ENCODE measurements at regions not wholly inside any gene's neighbourhood (a gene's known extent, or its start where the extent isn't known, plus 50 kb on each side); places are given as distances from the start of the nearest gene placed in this dataset.

DNA sequence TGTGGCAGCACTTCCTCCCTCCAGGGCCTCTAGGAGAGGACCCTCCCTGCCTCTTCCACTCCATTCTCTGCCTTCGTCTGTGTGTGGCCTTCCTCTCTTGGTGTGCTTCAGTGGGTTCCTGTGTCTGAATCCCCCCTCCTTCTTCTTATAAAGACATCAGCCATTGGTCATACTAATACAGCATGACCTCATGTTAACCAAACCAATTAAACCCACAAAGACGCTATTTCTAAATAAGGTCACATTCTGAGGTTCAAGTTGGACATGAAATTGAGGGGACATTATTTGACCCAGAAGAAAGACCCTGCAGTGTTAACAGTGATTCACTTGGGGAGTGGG, 398.6 kb downstream of the SHANK2 start:
- DNase-seq (ENCODE audit: low read depth), result no peak
- H3K4me3 ChIP-seq (ENCODE audit: low read depth, low read length), result no peak overlapping the region

DNA sequence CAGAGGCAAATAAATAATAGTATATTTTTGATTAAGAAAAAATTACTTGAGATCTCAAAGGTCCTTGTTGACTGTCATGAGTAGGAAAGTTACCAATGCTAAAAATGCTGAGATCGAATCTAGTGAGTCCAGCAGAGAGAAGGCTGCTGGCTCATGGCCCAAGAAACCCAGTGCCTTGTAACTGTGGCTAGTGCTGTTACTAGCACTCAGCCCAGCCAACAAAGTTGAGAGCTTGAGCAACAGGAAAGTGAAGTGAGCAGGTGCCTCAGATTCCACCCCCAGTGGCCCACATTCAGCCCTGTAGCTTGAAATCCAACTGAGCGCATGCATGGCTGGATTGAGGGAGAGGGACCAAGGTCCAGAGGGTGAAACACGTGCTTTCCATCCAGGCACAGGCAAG, 398.2 kb downstream of the SHANK2 start:
- H3K4me3 ChIP-seq (ENCODE audit: low read depth, low read length), result no peak overlapping the region
- DNase-seq (ENCODE audit: low read depth), result no peak

DNA sequence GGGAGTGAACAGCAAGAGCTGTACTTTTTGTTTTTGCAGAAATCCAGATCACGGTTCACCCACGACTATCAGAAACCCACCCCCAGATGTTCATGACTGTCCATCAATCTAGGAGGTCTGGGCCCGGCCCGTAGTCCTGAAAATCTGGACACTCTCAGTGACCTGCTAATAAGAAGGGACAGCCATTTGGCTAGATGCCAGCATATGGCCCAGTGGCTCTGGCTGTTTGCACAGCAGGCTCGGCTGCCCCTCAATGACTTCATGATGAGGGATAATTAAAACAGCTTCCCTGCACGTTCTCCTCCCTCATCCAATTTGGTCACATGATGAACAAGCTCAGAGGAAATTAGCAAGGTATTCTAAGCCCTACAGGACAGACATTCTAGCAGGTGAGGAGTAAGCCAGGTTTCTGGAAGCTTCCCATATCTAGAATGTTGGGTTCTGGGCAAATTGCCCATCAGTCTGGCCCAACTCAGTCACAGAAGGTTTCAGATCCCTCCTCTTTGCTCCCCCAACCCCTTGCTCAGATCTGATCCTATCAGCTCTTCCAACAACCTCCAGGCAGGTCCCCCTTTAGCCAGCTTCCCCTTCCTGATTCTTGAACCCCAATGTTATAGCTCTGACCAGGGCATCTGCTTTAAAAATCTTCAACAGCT, 397.3 kb downstream of the SHANK2 start:
- no peak overlapping the region for H3K4me3 ChIP-seq (ENCODE audit: low read depth, low read length)
- no peak for DNase-seq (ENCODE audit: low read depth)

DNA sequence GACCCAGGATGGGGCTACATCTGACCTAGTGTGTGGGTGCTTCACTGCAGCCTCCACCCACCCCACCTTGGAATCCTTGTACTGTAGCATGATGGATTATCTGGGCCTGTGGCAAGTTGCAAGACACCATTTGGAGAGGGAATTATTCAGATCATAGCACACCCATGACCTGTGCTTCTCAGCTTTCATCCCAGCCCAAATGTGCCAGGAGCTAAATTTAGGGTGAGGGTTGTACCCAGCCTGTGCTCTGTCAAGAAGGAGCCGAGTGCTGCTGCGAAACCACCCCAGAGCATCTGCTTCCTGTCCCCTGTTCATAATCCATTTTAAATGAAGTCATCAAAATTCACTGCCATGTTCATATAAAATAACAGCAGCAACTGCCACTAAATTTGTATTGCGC, 394.5 kb downstream of the SHANK2 start:
- DNase-seq (ENCODE audit: low read depth), result no peak
- no peak overlapping the region for H3K4me3 ChIP-seq (ENCODE audit: low read depth, low read length)

DNA sequence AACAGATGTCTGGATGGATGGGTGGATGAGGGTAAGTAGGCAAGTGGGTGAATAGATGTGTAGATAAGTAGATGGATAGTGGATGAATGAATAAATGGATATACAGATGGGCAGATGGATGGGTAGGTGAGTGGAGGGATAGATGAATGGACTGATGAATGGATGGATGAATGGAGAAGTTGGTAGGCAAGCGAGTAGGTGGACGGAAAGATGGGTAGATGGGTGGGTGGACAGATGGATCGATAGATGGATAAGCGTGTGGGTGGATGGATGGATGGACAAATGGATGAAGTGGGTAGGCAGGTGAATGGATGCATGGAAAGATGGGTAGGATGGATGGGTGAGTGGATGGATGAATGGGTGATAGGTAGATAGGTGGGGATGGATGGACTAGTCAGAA, 393.2 kb downstream of the SHANK2 start:
- DNase-seq (ENCODE audit: low read depth), result no peak
- no peak overlapping the region for H3K4me3 ChIP-seq (ENCODE audit: low read depth, low read length)

DNA sequence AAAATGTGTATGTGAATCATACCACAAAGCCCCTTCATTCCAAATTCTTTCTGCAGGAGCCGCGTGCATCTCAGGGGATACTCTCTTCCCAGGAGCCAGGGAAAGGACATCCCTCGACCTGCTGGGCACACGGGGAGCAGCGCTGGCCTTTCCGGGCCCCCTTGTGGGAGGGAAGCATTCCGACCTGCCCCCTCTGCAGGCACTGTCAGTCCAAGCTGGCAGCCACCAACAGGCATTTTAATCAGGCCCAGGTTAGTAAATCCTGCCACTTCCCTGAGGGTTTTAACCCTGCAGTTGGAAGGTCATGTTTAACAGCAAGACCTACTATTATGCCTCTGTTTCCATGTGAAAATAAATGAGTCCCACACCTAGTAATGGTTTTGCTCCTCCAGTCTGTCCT, 391.5 kb downstream of the SHANK2 start:
- DNase-seq (ENCODE audit: low read depth), result no peak
- H3K4me3 ChIP-seq (ENCODE audit: low read depth, low read length), result no peak overlapping the region

DNA sequence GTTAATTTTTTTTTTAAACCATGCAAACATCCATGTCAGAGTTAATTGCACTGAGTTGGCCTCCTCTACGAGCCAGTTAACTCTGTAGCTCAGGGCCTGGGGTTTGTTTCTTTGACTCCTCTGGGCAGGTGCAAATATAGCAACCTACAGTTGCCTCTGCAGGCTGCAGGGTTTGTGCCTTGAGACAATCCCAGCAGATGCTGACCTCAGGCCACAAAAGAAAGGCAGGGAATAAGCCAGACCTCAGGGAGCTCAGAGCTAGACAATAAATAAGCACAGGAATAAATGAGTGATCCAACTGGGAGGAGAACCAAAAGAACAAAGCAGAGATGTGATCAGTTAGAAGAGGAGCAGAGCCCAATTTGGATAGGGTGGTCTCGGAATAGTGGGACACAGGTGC, 390.8 kb downstream of the SHANK2 start:
- no peak for DNase-seq (ENCODE audit: low read depth)
- H3K4me3 ChIP-seq (ENCODE audit: low read depth, low read length), result no peak overlapping the region

DNA sequence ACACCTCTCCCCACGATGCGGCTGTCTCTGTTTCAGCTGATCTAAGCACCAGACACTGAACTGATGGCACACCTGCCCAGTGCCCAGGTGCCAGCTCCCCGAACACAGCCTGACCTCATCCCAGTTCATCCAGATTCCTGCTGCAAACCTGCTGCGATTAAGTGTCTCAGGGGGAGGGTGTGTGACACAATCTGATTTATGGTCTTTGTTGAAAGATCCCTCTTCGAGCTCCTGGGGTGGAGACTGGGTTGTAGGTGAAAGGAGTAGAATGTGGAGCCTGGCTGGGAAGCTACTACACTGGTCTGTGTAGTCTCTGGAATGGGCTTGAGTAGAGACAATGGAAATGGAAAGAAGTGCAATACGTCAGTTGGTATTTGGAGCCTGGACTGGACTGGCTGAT, 390.3 kb downstream of the SHANK2 start:
- no peak overlapping the region for H3K4me3 ChIP-seq (ENCODE audit: low read depth, low read length)
- DNase-seq (ENCODE audit: low read depth), result no peak

DNA sequence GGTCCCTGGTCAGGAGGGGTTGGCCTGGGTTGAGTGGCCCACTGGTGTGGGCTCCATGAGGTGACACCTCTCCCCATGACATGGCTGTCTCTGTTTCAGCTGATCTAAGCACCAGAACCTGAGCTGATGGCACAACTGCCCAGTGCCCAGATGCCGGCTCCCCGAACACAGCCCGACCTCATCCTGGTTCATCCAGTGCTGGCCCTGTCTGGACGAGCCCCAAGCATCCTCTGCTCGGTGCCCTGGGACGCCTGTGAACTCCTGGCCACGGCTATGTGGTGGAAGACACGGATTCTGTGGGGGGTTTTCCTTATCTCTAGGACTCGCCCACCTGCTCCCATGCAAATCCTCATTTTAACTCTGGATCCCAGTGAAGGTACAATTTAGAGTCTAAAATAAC, 389.2 kb downstream of the SHANK2 start:
- H3K4me3 ChIP-seq (ENCODE audit: low read depth, low read length), result no peak overlapping the region
- no peak for DNase-seq (ENCODE audit: low read depth)

DNA sequence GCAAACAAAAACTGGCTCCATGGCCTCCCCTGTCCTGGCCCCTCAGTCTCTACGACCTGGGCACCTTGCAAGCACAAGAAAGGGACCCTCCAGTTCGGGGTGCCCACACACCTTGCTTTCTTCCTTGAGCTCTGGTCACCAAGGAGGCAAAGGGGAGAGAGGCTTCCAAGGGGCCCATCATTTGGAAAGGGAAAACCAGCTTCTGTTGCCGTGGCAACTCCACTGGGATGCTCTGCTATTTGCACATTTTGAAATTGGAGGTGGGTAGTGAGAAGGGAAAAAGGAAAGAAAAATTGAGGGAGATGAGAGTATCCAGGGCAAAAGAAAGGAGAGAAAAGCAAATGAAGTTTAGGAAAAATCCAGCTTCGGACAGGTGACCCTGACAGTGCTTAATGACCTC, 388.4 kb downstream of the SHANK2 start:
- H3K4me3 ChIP-seq (ENCODE audit: low read depth, low read length), result no peak overlapping the region

DNA sequence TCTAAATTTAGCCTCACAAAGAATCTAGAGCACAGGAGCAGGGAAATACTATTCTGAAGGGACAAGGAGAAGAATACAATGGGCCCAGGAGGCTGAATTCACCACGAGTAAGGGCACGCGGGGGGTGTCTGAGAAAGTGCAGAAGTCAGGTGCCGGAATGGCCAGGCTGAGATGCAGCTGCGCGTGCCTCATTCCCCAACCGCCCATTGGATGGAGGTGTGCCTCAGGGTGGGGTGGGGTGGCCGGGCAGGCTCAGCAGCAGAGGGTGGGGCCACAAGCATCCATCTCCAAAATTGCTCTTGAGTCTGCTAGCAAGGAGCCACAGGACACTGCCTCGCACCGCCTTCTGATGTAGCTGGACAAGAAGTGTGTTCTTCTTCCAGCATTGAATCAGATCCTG, 387.0 kb downstream of the SHANK2 start:
- H3K4me3 ChIP-seq (ENCODE audit: low read depth, low read length), result no peak overlapping the region
- DNase-seq (ENCODE audit: low read depth), result no peak

More for the DNA sequence above, 388.4 kb downstream of the SHANK2 start:
- no peak for DNase-seq (ENCODE audit: low read depth)

DNA sequence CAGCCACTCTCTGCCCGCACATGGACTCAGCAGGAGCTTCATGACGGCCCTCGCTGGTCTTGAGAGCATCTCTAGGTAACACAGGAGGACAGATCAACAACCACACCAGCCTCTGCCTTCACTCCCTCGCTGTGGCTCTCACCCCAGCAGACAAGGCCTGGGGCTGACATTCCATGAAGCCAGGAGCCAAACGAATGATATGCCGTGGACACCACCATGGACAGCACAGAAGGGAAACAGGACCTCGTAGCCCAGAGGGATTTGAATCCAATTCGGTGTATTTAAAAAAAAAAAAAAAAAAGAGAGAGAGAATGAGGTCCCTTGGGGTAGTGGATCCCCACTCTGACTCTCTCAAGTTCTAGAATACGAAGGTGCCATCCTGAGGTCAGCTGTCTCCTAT, 385.5 kb downstream of the SHANK2 start:
- DNase-seq (ENCODE audit: low read depth), result no peak
- no peak overlapping the region for H3K4me3 ChIP-seq (ENCODE audit: low read depth, low read length)

DNA sequence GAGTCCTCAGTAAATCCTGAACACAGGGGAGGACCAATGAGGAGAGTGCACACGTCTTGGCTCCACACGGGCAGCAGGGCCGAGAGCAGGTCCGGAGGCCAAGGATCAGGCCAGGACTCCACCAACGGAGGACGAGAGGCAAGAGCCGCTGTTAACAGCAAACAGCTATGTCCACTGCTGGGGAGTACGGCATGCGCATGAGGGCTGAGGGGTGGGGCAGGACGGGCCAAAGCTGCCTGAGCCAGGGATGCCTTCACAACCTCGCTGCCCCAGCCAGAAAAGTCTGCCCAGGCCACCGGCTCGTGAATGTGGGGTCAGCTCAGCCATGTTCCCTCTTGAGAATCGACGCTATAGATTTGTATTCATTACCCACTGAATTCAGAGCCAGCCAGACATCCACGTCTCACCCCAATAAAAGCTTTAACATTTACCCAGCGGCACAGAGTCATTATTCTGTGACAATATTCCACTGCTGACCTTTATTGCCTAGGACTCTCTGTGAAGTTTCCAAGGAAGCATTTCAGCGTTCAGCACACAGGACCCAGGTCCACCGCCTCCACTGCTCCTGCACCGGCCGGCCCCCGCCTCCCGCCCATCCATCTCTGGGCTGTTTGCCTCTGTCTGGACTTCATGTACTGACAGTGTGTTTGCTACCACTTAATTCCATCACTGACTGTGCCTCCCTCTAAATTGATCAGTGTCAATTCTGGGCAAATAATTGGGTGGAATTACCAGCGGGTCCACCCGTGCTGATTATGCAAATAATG, 384.9 kb downstream of the SHANK2 start:
- DNase-seq (ENCODE audit: low read depth), result no peak
- H3K4me3 ChIP-seq (ENCODE audit: low read depth, low read length), result no peak overlapping the region

DNA sequence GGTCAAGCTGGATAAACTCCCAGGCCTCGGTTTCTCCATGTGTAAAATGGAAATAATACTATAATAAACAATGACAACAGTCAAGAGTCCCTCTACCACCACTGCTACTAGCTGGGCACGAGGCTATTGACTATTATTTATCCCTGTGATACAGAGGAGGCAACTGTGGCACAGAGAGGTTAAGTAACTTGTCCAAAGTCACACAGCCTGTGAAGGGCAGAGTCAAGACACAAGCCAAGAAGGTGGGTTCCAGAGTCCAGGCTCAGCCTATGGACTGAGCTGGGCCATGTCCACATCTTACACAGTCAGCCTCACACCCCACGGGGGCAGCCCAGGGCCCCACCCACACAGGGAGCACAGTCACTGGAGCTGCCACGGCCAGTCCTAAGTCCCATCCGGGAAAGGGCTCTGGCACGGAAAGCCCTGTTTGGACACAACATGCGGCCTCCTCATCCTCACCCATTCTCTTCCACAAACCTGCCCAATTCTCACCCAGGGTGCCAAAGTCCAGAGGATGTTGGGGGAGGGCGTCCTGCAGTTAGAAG, 384.0 kb downstream of the SHANK2 start:
- no peak for DNase-seq (ENCODE audit: low read depth)
- H3K4me3 ChIP-seq (ENCODE audit: low read depth, low read length), result no peak overlapping the region

DNA sequence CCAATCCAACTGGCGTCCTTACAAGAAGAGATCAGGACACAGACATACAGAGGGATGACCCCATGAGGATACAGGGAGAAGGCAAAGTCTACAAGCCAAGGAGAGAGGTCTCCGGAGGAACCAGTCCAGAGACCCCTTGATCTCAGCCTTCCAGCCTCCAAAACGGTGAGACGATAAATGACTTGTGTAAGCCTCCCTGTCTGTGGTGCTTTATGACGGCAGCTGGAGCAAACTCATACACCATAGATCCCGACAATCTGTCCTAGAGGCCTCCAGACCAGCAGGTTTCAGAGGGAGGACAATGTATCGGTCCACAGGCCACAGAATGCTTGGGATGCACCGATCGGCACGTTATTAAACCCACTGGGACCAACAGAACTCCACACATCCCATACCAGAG, 383.3 kb downstream of the SHANK2 start:
- no peak overlapping the region for H3K4me3 ChIP-seq (ENCODE audit: low read depth, low read length)
- DNase-seq (ENCODE audit: low read depth), result no peak

DNA sequence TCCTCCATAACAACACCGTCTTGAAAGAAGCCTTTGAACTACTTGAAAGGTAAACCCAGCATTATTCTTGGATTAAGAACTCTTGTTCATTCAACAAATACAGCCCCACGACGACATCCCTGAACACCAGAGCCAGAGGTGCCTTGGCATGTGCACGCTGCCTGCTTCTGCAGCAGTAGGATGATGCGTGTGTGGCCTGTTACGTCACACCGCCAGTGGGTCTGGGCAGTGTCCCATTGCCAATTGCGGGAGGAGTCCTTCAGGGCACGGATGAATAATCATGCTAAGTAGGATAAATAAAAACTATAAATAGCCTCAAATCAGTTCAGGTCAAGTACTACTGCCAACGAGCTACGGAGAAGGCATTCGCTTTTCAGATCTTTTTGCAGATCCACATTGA, 380.5 kb downstream of the SHANK2 start:
- DNase-seq (ENCODE audit: low read depth), result no peak
- H3K4me3 ChIP-seq (ENCODE audit: low read depth, low read length), result no peak overlapping the region

DNA sequence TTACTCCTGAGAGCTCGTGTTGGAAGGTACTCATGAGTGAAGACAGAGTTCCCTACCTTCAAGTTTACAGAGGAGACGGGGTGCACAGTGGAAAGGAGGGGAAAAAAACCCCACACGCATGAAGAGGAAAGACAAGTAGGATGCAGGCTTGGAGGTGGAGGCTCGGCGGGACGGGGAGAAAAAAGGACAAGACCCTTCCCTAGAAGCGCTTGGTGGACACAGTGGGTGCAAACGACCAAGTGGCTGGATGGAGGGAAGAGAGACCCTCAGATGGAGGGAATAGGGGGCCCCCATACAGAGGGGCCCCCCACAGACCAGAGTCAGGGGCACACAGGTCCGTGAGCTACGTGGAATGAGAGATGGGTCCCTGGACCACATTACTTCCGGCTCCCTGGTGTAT, 380.1 kb downstream of the SHANK2 start:
- no peak for DNase-seq (ENCODE audit: low read depth)
- H3K4me3 ChIP-seq (ENCODE audit: low read depth, low read length), result no peak overlapping the region

DNA sequence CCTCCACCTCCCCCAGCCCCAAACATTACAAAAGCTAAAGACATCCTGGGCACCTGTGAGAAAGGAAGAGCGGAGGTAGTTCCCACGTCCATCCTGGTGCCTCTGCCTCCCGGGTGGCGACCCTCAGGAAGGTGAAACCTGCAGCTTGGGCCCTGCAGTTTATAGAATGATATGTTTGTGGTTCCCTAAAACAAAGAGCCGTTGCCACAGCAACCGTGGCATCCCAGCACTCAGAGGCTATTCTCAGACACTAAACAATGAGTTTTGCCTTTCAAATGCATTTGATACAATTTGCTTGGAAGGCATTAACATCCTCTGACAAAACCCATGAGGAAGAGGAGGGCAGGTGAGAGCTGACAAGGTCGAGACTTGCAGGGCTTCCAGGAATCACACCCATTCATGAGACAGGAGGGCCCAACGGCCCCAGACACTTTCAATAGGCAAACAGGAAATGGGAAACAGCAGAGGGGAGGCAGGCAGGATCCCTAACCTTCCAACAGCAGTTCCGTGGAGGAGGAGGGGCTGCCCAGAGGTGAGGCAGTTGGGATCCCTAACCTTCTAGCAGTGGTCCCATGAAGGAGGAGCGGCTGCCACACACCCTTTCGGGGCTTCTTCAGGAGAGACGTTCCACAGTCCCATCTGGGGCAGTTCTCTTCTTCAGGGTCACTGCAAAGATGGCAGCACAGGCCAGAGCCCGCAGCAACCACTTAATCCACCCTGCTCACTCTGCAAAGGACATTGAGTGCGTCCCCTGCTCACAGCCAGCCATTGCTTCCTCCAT, 379.2 kb downstream of the SHANK2 start:
- DNase-seq (ENCODE audit: low read depth), result no peak

DNA sequence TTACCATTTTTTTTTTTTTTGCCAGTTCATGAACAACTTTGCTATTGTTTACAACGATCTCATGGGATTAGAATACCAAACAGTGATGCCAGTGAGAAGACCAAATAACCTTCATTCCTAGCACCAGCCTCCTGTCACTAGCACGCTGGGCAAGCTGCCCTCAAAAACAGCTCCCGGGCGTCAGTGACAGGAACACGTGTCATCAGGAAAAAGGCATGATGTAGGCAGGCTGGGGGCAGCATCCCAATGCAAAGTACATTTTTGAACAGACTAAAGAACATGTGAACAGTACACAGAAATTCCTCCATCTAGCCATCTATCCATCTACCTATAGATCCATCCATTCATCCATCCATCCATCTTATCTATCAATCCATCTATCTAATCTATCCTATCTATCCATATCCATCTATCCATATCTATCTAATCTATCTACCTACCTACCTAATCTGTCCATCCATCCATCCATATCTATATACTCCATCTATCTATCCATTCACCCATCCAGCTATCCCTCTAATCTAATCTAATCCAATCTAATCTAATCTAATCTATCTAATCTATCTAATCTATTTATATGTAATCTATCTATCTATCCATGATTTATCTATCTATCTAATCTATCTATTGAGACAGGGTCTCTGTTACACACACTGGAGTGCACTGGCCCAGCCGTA, 378.5 kb downstream of the SHANK2 start:
- no peak for DNase-seq (ENCODE audit: low read depth)
- H3K4me3 ChIP-seq (ENCODE audit: low read depth, low read length), result no peak overlapping the region

More for the DNA sequence above, 379.2 kb downstream of the SHANK2 start:
- H3K4me3 ChIP-seq (ENCODE audit: low read depth, low read length), result no peak overlapping the region

DNA sequence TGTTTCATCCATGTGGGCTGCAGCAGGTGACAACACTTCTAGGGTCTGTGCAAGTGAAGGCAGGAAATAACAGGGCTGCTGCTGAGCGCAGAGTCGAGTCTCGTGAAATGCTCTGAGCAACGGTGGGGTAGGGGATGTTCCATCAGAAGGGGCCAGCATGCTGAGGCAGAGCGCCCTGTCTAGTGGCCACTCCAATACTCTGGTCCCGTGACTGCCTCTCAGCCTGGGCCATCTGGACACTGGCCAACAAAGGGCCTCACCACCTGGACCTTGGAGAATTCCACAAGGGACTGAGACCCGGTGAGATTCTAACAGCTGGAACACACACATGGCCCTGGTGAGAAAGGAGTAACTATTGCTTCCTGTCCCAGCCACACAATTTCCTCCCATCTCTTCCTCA, 375.7 kb downstream of the SHANK2 start:
- DNase-seq (ENCODE audit: low read depth), result no peak
- no peak overlapping the region for H3K4me3 ChIP-seq (ENCODE audit: low read depth, low read length)
